Nephron (organoid): ENCODE measurements at regions not wholly inside any gene's neighbourhood (a gene's known extent, or its start where the extent isn't known, plus 50 kb on each side); places are given as distances from the start of the nearest gene placed in this dataset.
A peak's percentile ranks its signal among the peaks of the same experiment; 100 is the strongest.

Experiments used
- H3K27ac Mint-ChIP-seq, 3 experiments: 2 replicates each; pipeline ENCODE4 v1.8.0; 2020; ENCODE audit warnings: mixed read lengths in 3 of 3, mild to moderate bottlenecking in 2 of 3, moderate library complexity in 1 of 3
- H3K27me3 Mint-ChIP-seq: 2 replicates; pipeline ENCODE4 v1.8.0; 2021; ENCODE audit warnings: low read depth, mild to moderate bottlenecking, moderate library complexity, mixed read lengths
- H3K36me3 Mint-ChIP-seq: 2 replicates; pipeline ENCODE4 v1.8.0; 2020; ENCODE audit warnings: low read depth, mixed read lengths
- H3K4me1 Mint-ChIP-seq: 2 replicates; pipeline ENCODE4 v1.8.0; 2020; ENCODE audit warnings: mixed read lengths
- H3K4me3 Mint-ChIP-seq, 3 experiments: 2 replicates each; pipeline ENCODE4 v1.8.0; 2020; ENCODE audit warnings: mild to moderate bottlenecking in 3 of 3, mixed read lengths in 3 of 3, moderate library complexity in 2 of 3
- H3K9me3 Mint-ChIP-seq: 2 replicates; pipeline ENCODE4 v1.8.0; 2020; ENCODE audit warnings: mixed read lengths
- TF ChIP-seq, protein P1 (sequence below), 3 experiments: fragments of 200-600 bp; sonication (generic); IDR thresholded peaks; one replicate each; pipeline ENCODE4 v1.5.0; 2021; ENCODE audit warnings: antibody characterized with exemption in 3 of 3; ENCODE audit not compliant: unreplicated experiment in 3 of 3

DNA sequence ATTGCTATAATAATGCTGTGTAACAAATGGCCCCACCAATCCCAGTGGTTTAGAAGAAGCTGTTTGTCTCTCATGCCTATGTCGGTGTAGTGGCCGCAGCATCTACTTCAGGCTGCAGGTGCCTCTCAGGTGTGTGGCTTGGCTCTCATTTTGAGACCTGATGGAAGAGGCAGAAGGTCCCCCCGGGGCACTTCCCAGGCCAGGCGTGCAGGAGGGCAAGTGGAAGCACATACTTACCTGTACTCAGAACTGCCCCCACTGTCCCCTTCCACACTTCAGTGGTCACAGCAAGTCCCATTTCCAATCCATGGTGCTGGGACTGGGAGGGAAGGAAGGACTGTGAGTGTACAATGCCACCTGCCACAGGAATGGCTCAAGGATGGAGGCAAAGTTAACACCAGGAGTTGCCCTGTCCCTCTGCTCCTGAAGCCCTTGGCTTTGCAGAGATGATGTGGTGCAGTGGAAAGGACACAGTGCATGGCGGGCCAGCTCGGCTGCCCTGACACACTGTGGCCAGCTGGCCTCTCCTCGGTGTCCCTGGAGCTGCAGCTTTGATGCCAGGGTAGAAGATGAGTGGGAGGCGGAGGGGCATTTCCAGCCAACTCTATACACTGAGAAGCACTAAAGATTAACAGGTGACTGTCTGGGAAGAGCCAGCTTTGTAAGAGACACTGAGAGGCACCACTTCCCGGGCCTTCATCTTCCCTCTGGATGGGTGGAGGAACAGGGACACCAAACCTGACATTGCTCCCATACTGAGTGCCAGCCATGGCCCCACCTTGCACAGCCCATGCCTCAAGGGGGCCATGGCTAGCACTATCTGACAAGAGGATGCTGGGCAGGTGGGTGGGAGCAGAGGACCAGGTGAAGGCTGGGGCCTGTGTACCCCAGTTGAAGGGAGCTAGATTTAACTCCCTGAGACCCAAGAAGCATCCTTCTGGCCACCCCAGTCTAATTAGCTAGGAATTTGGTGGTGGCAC lies 105.9 kb downstream of the METRNL start:
- Mint-ChIP-seq H3K27me3 (peaks cover 32% of the 10 kb centered on the region), H3K4me1 (peaks cover 39% of the 10 kb centered on the region), H3K9me3 (peaks cover 11% of the 10 kb centered on the region), H3K27ac (no peak overlapping the region), H3K4me3 (no peak overlapping the region), H3K36me3 (no peaks in the 10 kb centered on the region)
- TF ChIP-seq, protein P1, sequence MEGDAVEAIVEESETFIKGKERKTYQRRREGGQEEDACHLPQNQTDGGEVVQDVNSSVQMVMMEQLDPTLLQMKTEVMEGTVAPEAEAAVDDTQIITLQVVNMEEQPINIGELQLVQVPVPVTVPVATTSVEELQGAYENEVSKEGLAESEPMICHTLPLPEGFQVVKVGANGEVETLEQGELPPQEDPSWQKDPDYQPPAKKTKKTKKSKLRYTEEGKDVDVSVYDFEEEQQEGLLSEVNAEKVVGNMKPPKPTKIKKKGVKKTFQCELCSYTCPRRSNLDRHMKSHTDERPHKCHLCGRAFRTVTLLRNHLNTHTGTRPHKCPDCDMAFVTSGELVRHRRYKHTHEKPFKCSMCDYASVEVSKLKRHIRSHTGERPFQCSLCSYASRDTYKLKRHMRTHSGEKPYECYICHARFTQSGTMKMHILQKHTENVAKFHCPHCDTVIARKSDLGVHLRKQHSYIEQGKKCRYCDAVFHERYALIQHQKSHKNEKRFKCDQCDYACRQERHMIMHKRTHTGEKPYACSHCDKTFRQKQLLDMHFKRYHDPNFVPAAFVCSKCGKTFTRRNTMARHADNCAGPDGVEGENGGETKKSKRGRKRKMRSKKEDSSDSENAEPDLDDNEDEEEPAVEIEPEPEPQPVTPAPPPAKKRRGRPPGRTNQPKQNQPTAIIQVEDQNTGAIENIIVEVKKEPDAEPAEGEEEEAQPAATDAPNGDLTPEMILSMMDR (IDR thresholded peaks at IDR 0.05; ENCODE audit: unreplicated experiment in 3 of 3) = no peak

DNA sequence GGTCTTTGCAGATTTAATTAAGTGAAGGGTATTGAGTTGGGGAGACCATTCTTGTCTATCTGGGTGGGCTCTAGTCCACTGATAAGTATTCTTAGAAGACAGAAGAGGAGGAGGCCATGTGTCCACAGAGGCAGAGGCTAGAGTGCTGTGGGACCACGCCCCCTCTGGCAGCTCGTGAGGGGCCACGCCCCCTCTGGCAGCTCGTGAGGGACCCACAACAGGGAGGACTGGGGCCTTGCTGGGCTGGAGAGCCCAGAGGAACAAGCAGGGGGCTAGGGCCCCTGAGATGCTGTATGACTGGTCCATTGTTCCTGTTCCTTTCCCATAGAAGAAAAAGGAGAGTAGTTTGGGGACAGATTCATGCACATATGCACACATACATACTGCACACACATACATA lies 106.8 kb downstream of the METRNL start:
- peaks cover 32% of the 10 kb centered on the region for H3K27me3 Mint-ChIP-seq
- H3K36me3 Mint-ChIP-seq = no peaks in the 10 kb centered on the region
- H3K9me3 Mint-ChIP-seq = peaks cover 11% of the 10 kb centered on the region
- TF ChIP-seq, protein P1 (IDR thresholded peaks at IDR 0.05; ENCODE audit: unreplicated experiment in 3 of 3) = no peak
- H3K27ac Mint-ChIP-seq = peak overlapping the region in 2 of 3 experiments; percentile 24 to 46
- no peak overlapping the region for H3K4me3 Mint-ChIP-seq
- H3K4me1 Mint-ChIP-seq = peaks cover 39% of the 10 kb centered on the region

DNA sequence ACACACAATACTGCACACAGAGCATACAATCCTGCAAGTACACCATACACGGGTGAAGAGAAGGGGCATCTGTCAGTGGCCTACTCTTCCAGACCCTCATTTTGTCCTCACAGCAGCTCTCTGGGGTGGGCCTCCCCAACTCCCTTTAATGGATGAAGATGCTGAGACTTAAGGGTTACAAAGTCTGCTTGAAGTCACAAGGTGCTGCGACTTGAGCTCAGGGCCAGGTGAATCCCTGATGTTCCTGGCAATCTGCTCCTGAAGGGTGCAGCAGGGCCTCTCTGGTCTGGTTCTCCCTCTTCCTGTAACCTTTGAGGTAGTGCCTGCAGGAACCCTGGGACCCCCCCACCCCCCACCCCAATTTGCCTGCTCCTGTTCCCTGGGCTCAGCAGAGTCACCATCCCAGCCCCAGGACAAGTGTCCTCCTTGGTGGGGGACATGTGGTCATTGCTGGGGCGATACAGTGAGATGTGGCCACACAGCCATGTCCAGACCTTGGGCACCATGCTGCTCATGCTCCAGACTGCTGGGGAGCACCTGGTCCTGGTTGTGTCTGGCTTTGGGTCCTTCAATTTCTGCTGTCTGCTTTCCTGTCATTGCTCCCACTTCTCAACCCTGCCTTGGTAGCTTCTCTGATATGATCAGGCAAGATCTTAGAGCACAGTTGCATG lies 107.5 kb downstream of the METRNL start:
- H3K27ac Mint-ChIP-seq = peak overlapping the region in 1 of 3 experiments; percentile 46
- H3K36me3 Mint-ChIP-seq = no peaks in the 10 kb centered on the region
- H3K27me3 Mint-ChIP-seq = peaks cover 32% of the 10 kb centered on the region
- peaks cover 39% of the 10 kb centered on the region for H3K4me1 Mint-ChIP-seq
- H3K4me3 Mint-ChIP-seq = no peak overlapping the region
- H3K9me3 Mint-ChIP-seq = peaks cover 11% of the 10 kb centered on the region
- TF ChIP-seq, protein P1 (IDR thresholded peaks at IDR 0.05; ENCODE audit: unreplicated experiment in 3 of 3) = no peak

DNA sequence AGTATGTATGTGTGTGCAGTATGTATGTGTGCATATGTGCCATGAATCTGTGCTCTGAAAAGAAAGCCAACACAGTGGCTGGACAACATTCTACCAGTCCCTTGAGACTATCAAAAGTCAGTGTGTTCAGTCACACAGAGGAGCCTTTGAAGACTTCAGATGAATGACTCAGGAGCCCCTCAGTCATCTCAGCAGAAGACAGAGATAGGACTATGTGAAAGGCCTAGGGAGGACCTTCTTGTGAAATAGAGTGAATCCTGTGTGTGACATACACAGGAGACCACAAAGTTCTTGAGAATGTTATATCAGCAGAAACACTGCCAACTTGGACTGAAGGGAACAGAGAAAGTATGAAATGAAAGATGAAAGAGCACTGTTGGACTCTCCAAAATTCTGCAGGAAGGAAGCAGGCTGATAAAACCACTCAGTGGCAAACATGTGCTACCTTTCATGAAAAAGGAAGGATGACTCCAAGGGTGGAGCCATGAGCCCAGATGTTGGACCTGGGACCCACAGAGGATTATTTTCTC lies 108.4 kb downstream of the METRNL start:
- H3K4me1 Mint-ChIP-seq = peaks cover 36% of the 10 kb centered on the region
- peaks cover 30% of the 10 kb centered on the region for H3K27me3 Mint-ChIP-seq
- H3K4me3 Mint-ChIP-seq = no peak overlapping the region
- H3K36me3 Mint-ChIP-seq = no peaks in the 10 kb centered on the region
- TF ChIP-seq, protein P1 (IDR thresholded peaks at IDR 0.05; ENCODE audit: unreplicated experiment in 3 of 3) = no peak
- H3K9me3 Mint-ChIP-seq = peaks cover 11% of the 10 kb centered on the region
- H3K27ac Mint-ChIP-seq = peak overlapping the region in 1 of 3 experiments; percentile 70

DNA sequence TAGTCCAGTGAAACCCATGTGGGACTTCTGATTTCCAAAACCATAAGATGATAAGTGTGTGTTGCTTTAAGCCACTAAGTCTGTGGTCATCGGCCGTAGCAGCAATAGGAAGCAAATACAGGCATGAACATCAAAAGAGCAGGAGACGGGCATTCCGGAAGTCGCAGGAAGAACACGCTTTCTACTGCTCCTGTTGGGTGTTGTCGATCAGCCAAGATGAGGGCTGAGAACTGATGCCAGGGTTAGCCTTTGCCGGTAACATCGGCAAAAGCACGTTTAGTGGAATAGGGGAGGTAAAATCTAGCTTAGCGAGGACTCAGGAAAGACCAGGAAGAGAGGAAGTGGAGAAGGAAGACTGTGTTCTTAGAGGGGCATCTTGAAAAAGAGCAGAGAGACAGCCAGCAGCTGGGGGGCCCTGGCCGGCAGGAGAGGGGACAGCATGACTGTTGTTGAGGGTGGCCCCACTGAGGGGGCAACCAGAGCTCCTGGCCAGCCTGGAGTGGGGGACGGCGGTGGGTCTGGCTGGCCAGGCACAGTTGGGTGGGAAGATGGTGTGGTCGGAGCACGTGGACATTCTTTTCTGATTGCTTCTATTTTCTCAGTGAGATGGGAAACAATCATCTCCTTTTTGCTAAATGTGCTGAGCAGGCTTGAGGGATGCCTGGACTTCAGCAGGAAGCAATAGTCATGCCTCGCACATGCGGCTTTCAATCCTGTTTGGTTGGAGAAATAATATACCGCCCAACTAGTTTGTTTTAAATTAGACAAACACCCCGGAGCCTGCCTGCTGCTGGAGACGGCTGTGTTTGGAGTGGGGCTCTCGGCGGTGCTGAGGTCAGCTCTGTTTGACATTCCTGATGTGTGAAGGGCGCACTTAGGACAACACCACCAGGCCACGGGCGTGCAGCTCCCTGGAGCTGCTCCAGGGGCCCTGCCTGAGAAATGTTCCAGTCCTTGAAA lies 109.9 kb downstream of the METRNL start:
- Mint-ChIP-seq H3K27ac (peak overlapping the region; percentile 70 to 83 (median 79)), H3K36me3 (no peaks in the 10 kb centered on the region), H3K4me1 (peaks cover 27% of the 10 kb centered on the region), H3K4me3 (no peak overlapping the region), H3K27me3 (peaks cover 23% of the 10 kb centered on the region), H3K9me3 (peaks cover 11% of the 10 kb centered on the region)
- TF ChIP-seq, protein P1 (IDR thresholded peaks at IDR 0.05; ENCODE audit: unreplicated experiment in 3 of 3) = no peak
